Adrenal gland (tissue), 9 donors: ENCODE measurements at regions not wholly inside any gene's neighbourhood (a gene's known extent, or its start where the extent isn't known, plus 50 kb on each side); places are given as distances from the start of the nearest gene placed in this dataset.

Source experiments
- DNase-seq, 7 donors: peaks; one replicate each; pipeline ENCODE4 v3.0.0-alpha.2; 2019 to 2020
- H3K27ac ChIP-seq, 5 donors: fragments of 200-600 bp; sonication (generic) in 4 of 5; 1 replicate in 3 of 5; 2 replicates in 2 of 5; pipeline versions ENCODE4 v1.5.1 to v1.8.0; 2016 to 2020; ENCODE audit warnings: mild to moderate bottlenecking in 1 of 5
- H3K27me3 ChIP-seq: fragments of 200-600 bp; 2 replicates; pipeline ENCODE4 v1.8.0; 2021
- H3K36me3 ChIP-seq, 2 donors: fragments of 200-600 bp; replicated peaks in 1 of 2; 1 replicate in 1 of 2; 2 replicates in 1 of 2; pipeline versions ENCODE4 v1.5.1 to v1.8.0; 2018 to 2022
- H3K4me1 ChIP-seq, 2 donors: fragments of 200-600 bp; replicated peaks in 1 of 2; 1 replicate in 1 of 2; 2 replicates in 1 of 2; pipeline versions ENCODE4 v1.5.1 to v1.8.0; 2018 to 2021
- H3K4me3 ChIP-seq, 4 donors: fragments of 200-600 bp; sonication (generic) in 3 of 4; one replicate each; pipeline ENCODE4 v1.5.1; 2016 to 2018
- H3K9me3 ChIP-seq, 3 donors: fragments of 200-600 bp; sonication (generic) in 1 of 3; replicated peaks in 1 of 3; 1 replicate in 2 of 3; 2 replicates in 1 of 3; pipeline versions ENCODE4 v1.5.1 to v1.8.0; 2016 to 2021
- POLR2A ChIP-seq, 2 donors: fragments of 450-650 bp; IDR thresholded peaks; one replicate each; pipeline ENCODE4 v1.6.1; 2017; ENCODE audit warnings: antibody characterized with exemption in 2 of 2, mild to moderate bottlenecking in 2 of 2, moderate library complexity in 1 of 2
- WGBS, 4 donors: extraction: QIAGEN DNeasy Blood & Tissue Kit in 2 of 4; methylation state at CpG; one replicate each; pipeline versions ENCODE4 v1.1.5 to v1.1.7; 2013 to 2017; 5-methylcytosine and 5-hydroxymethylcytosine counted together
- intact Hi-C, 2 donors: fragments of 100-400 bp; cut with DNase I; formaldehyde crosslinking; loops; one replicate each; pipeline versions ENCODE4 v1.14.1 to v1.15.0; 2022 to 2023
- TF ChIP-seq, protein P1 (sequence below), 6 experiments: fragments of 450-650 bp in 4 of 6; fragments of 200-600 bp in 2 of 6; sonication (generic) in 1 of 6; IDR thresholded peaks; 1 replicate in 5 of 6; 2 replicates in 1 of 6; pipeline versions ENCODE4 v1.5.1 to v1.8.0; 2016 to 2021; ENCODE audit warnings: antibody characterized with exemption in 6 of 6, mild to moderate bottlenecking in 2 of 6, moderate library complexity in 1 of 6
- donor health status: healthy with polysubstance abuse.
- donor health status: Bipolar disorder and iron deficiency.
- donor health status: DM: yes; HTN: yes; CAD: no.
- donor health status: DM: no; HTN: no; CAD: no.
- donor health status: DM: no; HTN: no; CAD: no.

DNA sequence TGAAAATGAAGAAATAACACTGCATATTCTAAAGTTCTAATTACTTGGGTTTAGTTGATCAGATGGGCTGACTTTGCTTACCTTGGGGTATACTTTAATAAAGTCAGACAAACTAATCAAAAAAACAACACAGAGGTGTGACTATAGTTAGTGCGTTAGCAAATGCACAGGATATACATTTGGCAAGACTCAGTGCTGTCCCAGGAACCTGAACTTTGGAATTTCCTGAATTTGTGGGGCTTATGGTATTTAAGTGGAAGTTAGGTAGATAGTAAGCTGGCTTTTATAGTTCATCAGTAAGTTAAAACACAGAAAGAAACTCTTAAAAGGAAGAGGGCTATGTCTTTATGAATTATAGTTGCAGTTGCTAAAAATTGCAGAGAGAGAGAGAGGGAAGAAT is 302.6 kb upstream of the DDI1 start:
- 75 to 89% (median 84%) methylated on average over 1 of the region's 1 CpG for WGBS, 4 donors
- Histone ChIP-seq H3K4me3 (no peak overlapping the region), H3K4me1 (no peaks in the 10 kb centered on the region), H3K36me3 (no peaks in the 10 kb centered on the region), H3K27me3 (no peaks in the 10 kb centered on the region), H3K9me3 (no peaks in the 10 kb centered on the region), H3K27ac (no peak overlapping the region)
- DNase-seq, result no peak
- intact Hi-C loops, result no loop called here
- TF ChIP-seq, protein P1, sequence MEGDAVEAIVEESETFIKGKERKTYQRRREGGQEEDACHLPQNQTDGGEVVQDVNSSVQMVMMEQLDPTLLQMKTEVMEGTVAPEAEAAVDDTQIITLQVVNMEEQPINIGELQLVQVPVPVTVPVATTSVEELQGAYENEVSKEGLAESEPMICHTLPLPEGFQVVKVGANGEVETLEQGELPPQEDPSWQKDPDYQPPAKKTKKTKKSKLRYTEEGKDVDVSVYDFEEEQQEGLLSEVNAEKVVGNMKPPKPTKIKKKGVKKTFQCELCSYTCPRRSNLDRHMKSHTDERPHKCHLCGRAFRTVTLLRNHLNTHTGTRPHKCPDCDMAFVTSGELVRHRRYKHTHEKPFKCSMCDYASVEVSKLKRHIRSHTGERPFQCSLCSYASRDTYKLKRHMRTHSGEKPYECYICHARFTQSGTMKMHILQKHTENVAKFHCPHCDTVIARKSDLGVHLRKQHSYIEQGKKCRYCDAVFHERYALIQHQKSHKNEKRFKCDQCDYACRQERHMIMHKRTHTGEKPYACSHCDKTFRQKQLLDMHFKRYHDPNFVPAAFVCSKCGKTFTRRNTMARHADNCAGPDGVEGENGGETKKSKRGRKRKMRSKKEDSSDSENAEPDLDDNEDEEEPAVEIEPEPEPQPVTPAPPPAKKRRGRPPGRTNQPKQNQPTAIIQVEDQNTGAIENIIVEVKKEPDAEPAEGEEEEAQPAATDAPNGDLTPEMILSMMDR (IDR thresholded peaks at IDR 0.05), result no peak
- no peak for TF ChIP-seq POLR2A (IDR thresholded peaks at IDR 0.05)

DNA sequence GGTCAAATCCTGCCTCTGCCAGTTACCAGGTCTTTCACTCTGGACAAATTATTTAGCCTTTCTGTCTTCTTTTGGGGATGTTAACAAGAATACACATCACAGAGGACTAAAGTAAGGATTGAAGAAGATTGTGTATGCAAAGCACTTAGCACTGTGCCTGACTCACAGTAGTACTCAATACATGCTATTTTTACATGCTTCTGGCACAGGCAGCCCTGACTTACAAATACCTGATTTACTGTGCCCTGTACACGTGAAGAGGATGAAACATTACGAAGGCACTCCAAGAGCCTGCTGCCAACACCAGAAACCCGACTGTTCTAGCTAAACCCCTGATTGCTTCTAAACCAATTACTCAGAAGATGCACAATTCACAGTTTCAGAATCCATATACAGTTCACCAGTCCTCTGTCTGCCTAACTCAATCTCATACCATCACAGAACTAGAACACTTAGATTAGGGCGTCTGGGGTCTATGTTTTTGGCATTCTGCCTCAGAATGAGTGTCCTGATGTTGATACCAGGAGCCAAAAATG is 300.9 kb upstream of the DDI1 start:
- 46 to 76% (median 65%) methylated on average over 4 of the region's 4 CpGs for WGBS, 4 donors
- no peaks in the 10 kb centered on the region for H3K9me3 ChIP-seq
- no peaks in the 10 kb centered on the region for H3K36me3 ChIP-seq
- no peak overlapping the region for H3K27ac ChIP-seq
- intact Hi-C loops, result no loop called here
- no peaks in the 10 kb centered on the region for H3K4me1 ChIP-seq
- H3K4me3 ChIP-seq, result no peak overlapping the region
- no peak for DNase-seq
- no peaks in the 10 kb centered on the region for H3K27me3 ChIP-seq
- no peak for TF ChIP-seq POLR2A (IDR thresholded peaks at IDR 0.05)
- TF ChIP-seq, protein P1 (IDR thresholded peaks at IDR 0.05), result no peak

DNA sequence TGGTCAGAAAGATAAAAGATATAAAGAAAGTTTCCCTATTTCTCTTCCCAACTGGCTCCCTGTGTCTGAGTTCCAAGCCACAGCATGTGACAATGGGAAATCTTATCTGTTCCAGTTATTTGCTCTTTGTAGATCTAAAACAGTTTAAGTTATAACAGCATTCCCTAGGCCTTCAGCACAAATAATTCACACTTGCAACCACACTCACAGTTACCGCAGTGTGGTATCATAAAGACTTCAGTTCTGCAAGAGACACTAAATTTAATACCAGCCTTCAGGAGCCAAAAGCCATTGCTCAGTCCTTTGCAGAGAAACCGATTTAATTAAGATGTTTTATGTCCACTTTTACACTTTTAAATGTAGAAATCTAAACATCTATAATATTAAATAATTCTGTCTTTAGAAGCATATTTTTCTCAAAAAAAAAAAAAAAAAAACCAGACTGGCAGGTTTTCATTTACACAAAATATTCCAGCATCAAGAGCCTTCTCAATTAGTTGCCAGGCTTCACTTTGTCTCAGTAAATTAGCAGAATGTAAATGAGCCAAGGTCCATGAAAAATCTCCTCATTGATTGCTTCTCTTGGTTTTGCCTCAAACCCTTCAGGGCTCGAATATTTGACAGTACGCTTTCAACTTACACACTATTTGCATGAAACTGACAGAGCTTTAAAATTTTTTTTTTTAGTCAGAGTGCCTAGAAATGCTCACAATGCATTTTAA is 300.0 kb upstream of the DDI1 start:
- TF ChIP-seq, protein P1 (IDR thresholded peaks at IDR 0.05), result no peak
- TF ChIP-seq POLR2A (IDR thresholded peaks at IDR 0.05), result no peak
- no peaks in the 10 kb centered on the region for H3K36me3 ChIP-seq
- H3K9me3 ChIP-seq, result no peaks in the 10 kb centered on the region
- H3K27ac ChIP-seq, result no peak overlapping the region
- 94 to 99% (median 95%) methylated on average over 4 of the region's 4 CpGs for WGBS, 4 donors
- DNase-seq, result no peak
- no peaks in the 10 kb centered on the region for H3K4me1 ChIP-seq
- intact Hi-C loops, result no loop called here
- H3K27me3 ChIP-seq, result no peaks in the 10 kb centered on the region
- H3K4me3 ChIP-seq, result peak overlapping the region in 1 of 4 donors; percentile 11

DNA sequence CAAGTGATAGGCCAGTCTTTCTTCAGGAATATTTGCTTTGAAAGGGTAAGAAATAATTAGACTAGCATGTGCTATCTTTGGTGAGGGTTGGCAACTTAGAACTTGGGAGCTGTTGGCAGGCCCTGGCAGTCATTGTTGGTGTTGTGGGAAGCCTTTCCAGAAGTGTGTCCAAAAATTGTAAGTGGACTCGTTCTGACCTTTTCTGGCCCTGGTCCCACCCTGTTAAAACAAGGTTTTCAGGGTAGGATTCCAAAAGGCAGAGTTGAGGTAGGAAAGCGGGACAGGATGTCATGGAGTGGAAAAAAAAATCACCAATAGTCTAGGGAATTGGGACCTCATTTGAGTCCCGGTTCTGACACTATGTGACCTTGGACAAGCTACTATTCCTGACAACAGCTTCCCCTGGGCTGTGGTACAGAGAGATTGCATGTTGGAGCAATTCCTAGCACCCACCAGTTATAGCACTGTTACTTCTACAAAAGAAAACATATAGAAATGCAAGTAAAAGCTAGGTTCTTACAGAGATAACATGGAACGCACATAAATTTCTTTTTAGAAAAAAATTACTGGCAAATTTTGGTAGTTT is 299.3 kb upstream of the DDI1 start:
- no peak for DNase-seq
- no peaks in the 10 kb centered on the region for H3K4me1 ChIP-seq
- 38 to 59% (median 49%) methylated on average over 4 of the region's 4 CpGs for WGBS, 4 donors
- H3K36me3 ChIP-seq, result no peaks in the 10 kb centered on the region
- intact Hi-C loops, result no loop called here
- H3K4me3 ChIP-seq, result peak overlapping the region in 1 of 4 donors; percentile 11
- no peaks in the 10 kb centered on the region for H3K27me3 ChIP-seq
- no peak overlapping the region for H3K27ac ChIP-seq
- TF ChIP-seq, protein P1 (IDR thresholded peaks at IDR 0.05), result no peak
- TF ChIP-seq POLR2A (IDR thresholded peaks at IDR 0.05), result no peak
- no peaks in the 10 kb centered on the region for H3K9me3 ChIP-seq
